ENCODE measurements at regions not wholly inside any gene's neighbourhood (a gene's known extent, or its start where the extent isn't known, plus 50 kb on each side); places are given as distances from the start of the nearest gene placed in this dataset.

- Histone ChIP-seq H3K4me3 (ENCODE audit: severe bottlenecking) (no peak overlapping the region), H3K9me3 (ENCODE audit: severe bottlenecking) (no peaks in the 10 kb centered on the region), H3K36me3 (ENCODE audit: low read depth) (no peaks in the 10 kb centered on the region), H3K27me3 (ENCODE audit: insufficient read depth, poor library complexity, severe bottlenecking) (no peaks in the 10 kb centered on the region), H3K4me1 (ENCODE audit: insufficient read depth, poor library complexity, severe bottlenecking) (no peaks in the 10 kb centered on the region), H3K27ac (ENCODE audit: poor library complexity, severe bottlenecking) (no peak overlapping the region)
- ATAC-seq (ENCODE audit: low read depth) (no peak), DNase-seq (ENCODE audit: low spot score) (no peak)
- no peak for TF ChIP-seq CTCF (IDR thresholded peaks at IDR 0.05; ENCODE audit: poor library complexity, severe bottlenecking)
Observed at GRCh38 chr10:81021428-81022129, 483.9 kb downstream of the SH2D4B start.

- H3K9me3 ChIP-seq (ENCODE audit: severe bottlenecking): no peaks in the 10 kb centered on the region
- no peak overlapping the region for H3K4me3 ChIP-seq (ENCODE audit: severe bottlenecking)
- H3K27ac ChIP-seq (ENCODE audit: poor library complexity, severe bottlenecking): no peak overlapping the region
- DNase-seq (ENCODE audit: low spot score) (no peak), ATAC-seq (ENCODE audit: low read depth) (no peak)
- no peak for TF ChIP-seq CTCF (IDR thresholded peaks at IDR 0.05; ENCODE audit: poor library complexity, severe bottlenecking)
- no peaks in the 10 kb centered on the region for H3K4me1 ChIP-seq (ENCODE audit: insufficient read depth, poor library complexity, severe bottlenecking)
- no peaks in the 10 kb centered on the region for H3K36me3 ChIP-seq (ENCODE audit: low read depth)
- H3K27me3 ChIP-seq (ENCODE audit: insufficient read depth, poor library complexity, severe bottlenecking): no peaks in the 10 kb centered on the region
Observed at GRCh38 chr10:81026591-81026990, 488.9 kb downstream of the SH2D4B start.

- Histone ChIP-seq H3K36me3 (ENCODE audit: low read depth) (no peaks in the 10 kb centered on the region), H3K4me3 (ENCODE audit: severe bottlenecking) (no peak overlapping the region), H3K27ac (ENCODE audit: poor library complexity, severe bottlenecking) (no peak overlapping the region), H3K27me3 (ENCODE audit: insufficient read depth, poor library complexity, severe bottlenecking) (no peaks in the 10 kb centered on the region), H3K9me3 (ENCODE audit: severe bottlenecking) (no peaks in the 10 kb centered on the region), H3K4me1 (ENCODE audit: insufficient read depth, poor library complexity, severe bottlenecking) (no peaks in the 10 kb centered on the region)
- DNase-seq (ENCODE audit: low spot score) (no peak), ATAC-seq (ENCODE audit: low read depth) (no peak)
- TF ChIP-seq CTCF (IDR thresholded peaks at IDR 0.05; ENCODE audit: poor library complexity, severe bottlenecking): no peak
Observed at GRCh38 chr10:81027223-81027622, 489.5 kb downstream of the SH2D4B start.

- TF ChIP-seq CTCF (IDR thresholded peaks at IDR 0.05; ENCODE audit: poor library complexity, severe bottlenecking): no peak
Observed at GRCh38 chr10:81027706-81028105, 490.0 kb downstream of the SH2D4B start.

GRCh38 chr10:81031774-81032173 is 494.1 kb downstream of the SH2D4B start:
- H3K9me3 ChIP-seq (ENCODE audit: severe bottlenecking): no peaks in the 10 kb centered on the region
- no peak overlapping the region for H3K4me3 ChIP-seq (ENCODE audit: severe bottlenecking)
- no peak for DNase-seq (ENCODE audit: low spot score)
- no peak overlapping the region for H3K27ac ChIP-seq (ENCODE audit: poor library complexity, severe bottlenecking)
- no peaks in the 10 kb centered on the region for H3K27me3 ChIP-seq (ENCODE audit: insufficient read depth, poor library complexity, severe bottlenecking)
- no peak for TF ChIP-seq CTCF (IDR thresholded peaks at IDR 0.05; ENCODE audit: poor library complexity, severe bottlenecking)
- no peaks in the 10 kb centered on the region for H3K4me1 ChIP-seq (ENCODE audit: insufficient read depth, poor library complexity, severe bottlenecking)
- no peaks in the 10 kb centered on the region for H3K36me3 ChIP-seq (ENCODE audit: low read depth)
- no peak for ATAC-seq (ENCODE audit: low read depth)

More at GRCh38 chr10:81027706-81028105, 490.0 kb downstream of the SH2D4B start:
- H3K4me3 ChIP-seq (ENCODE audit: severe bottlenecking): no peak overlapping the region
- no peak for ATAC-seq (ENCODE audit: low read depth)
- H3K4me1 ChIP-seq (ENCODE audit: insufficient read depth, poor library complexity, severe bottlenecking): no peaks in the 10 kb centered on the region
- no peak for DNase-seq (ENCODE audit: low spot score)
- H3K27me3 ChIP-seq (ENCODE audit: insufficient read depth, poor library complexity, severe bottlenecking): no peaks in the 10 kb centered on the region
- H3K36me3 ChIP-seq (ENCODE audit: low read depth): no peaks in the 10 kb centered on the region
- no peak overlapping the region for H3K27ac ChIP-seq (ENCODE audit: poor library complexity, severe bottlenecking)
- H3K9me3 ChIP-seq (ENCODE audit: severe bottlenecking): no peaks in the 10 kb centered on the region

All from RWPE2 (cell line).